LNCaP clone FGC (cell line): ENCODE measurements at regions not wholly inside any gene's neighbourhood (a gene's known extent, or its start where the extent isn't known, plus 50 kb on each side); places are given as distances from the start of the nearest gene placed in this dataset.
A peak's percentile ranks its signal among the peaks of the same experiment; 100 is the strongest.
"Not testable (repeated sequence)": the region's sequence is repeated elsewhere in the genome, so short reads cannot be mapped to it uniquely, and the experiment has no call there.

Experiments used
- DNase-seq: peaks from one replicate; pipeline ENCODE4 v3.0.0-alpha.2; 2011; ENCODE audit warnings: low read depth
- H3K4me3 ChIP-seq: 2 replicates; pipeline ENCODE4 v1.5.1; 2011; ENCODE audit warnings: mild to moderate bottlenecking, low read depth, low read length, control low read depth
- CTCF ChIP-seq: IDR thresholded peaks from 2 replicates; pipeline ENCODE4 v1.5.1; 2012; ENCODE audit warnings: mild to moderate bottlenecking; ENCODE audit not compliant: control insufficient read depth, insufficient read depth; ENCODE audit errors: extremely low read depth

GRCh38 chrX:146581981-146582712, 227.4 kb upstream of the CXorf51B start:
- DNase-seq, result no peak
- no peak for TF ChIP-seq CTCF
- H3K4me3 ChIP-seq, result no peak overlapping the region

- TF ChIP-seq CTCF, result no peak
- H3K4me3 ChIP-seq, result no peak overlapping the region
- DNase-seq, result no peak
These were observed 207.3 kb upstream of the CXorf51B start for GRCh38 chrX:146602246-146602645.

- no peak overlapping the region for H3K4me3 ChIP-seq
- no peak for TF ChIP-seq CTCF
- DNase-seq, result no peak
These were observed 205.4 kb upstream of the CXorf51B start for GRCh38 chrX:146604196-146604595.

GRCh38 chrX:146614663-146615478, 194.7 kb upstream of the CXorf51B start:
- H3K4me3 ChIP-seq, result peak overlapping the region; percentile 15
- DNase-seq, result peak; percentile 91
- no peak for TF ChIP-seq CTCF

- no peak for TF ChIP-seq CTCF
- peak; percentile 50 for DNase-seq
- peak overlapping the region; percentile 15 for H3K4me3 ChIP-seq
These were observed 193.8 kb upstream of the CXorf51B start for GRCh38 chrX:146615628-146616348.

GRCh38 chrX:146619943-146620342, 189.6 kb upstream of the CXorf51B start:
- not testable (repeated sequence) for DNase-seq, H3K4me3 ChIP-seq

GRCh38 chrX:146658379-146658778, 151.2 kb upstream of the CXorf51B start:
- no peak for DNase-seq
- H3K4me3 ChIP-seq, result no peak overlapping the region
- TF ChIP-seq CTCF, result no peak
